ENCODE measurements at regions not wholly inside any gene's neighbourhood (a gene's known extent, or its start where the extent isn't known, plus 50 kb on each side); places are given as distances from the start of the nearest gene placed in this dataset.

- TF ChIP-seq CTCF (IDR thresholded peaks at IDR 0.05; ENCODE audit: low read depth, low read length) (no peak), EZH2phosphoT487 (IDR thresholded peaks at IDR 0.05; ENCODE audit: low read depth) (no peak)
These were observed 497.2 kb downstream of the BUD13 start for GRCh38 chr11:116275635-116276034.

All from OCI-LY3 (cell line).